ENCODE measurements at regions not wholly inside any gene's neighbourhood (a gene's known extent, or its start where the extent isn't known, plus 50 kb on each side); places are given as distances from the start of the nearest gene placed in this dataset.

DNA sequence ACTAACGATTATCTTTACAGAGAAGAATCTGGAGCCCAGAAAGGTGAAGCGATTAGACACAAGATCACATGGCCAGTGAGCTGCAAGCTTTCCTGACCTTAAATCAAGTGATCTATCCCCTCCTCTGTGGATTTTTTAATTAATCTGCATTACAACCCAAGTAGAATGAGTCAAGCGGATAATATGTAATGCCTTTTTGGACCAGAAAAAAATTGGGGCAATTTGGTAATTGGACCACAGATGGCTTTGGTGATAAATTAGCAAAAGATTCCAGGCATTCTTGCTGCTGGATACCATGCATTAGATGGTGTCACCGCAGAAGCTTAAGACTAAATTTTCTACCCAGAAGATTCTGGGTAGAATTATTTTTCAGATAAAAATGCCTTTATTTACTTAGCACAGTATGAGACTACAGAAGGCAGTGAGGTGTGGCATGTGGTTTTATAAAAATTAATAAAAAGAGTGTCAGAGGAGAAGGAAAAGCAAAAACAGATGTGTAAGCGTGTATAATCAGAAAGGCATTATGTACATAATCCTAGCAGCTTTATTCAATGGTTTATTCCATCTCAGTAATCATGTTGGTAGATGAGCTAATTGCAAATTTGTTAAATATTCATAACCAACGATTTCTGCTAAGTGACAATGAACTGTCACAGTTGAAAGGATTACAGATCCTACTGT, 53.9 kb upstream of the PCSK2 start:
- in situ Hi-C loops (cut with MboI; ENCODE audit: low sequenced_read_pairs) = no loop called here
